ENCODE measurements at regions not wholly inside any gene's neighbourhood (a gene's known extent, or its start where the extent isn't known, plus 50 kb on each side); places are given as distances from the start of the nearest gene placed in this dataset.

DNA sequence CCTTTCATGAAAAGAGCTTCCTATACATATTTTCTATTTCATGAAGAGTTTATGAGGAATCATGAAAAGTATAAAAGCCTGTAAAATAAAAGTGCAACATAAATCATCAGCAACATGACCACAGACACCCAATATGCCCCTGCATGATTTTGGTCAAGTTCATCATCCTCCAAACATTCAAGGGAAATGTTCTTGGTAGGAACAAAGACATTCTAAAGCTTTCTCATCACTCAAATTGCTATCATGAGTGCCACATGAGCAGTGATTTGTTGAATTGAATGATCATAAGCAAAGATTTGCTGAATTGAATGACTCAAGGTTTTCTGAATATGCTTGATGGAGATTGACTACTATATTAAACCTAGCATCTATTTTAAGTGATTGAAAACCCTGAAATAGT lies 172.2 kb downstream of the MBD2 start:
- dilution Hi-C loops (cut with HindIII; ENCODE audit: low sequenced_read_pairs, unreplicated experiment), result no loop called here
- Histone ChIP-seq H4K20me1 (ENCODE audit: insufficient read depth, low read length) (no peaks in the 10 kb centered on the region), H2AFZ (replicated peaks; ENCODE audit: low read length, poor library complexity) (no peak overlapping the region), H3K23ac (ENCODE audit: low read depth, low read length) (no peak overlapping the region), H3K36me3 (ENCODE audit: control insufficient read depth, insufficient read depth, low read length) (no peaks in the 10 kb centered on the region), H2BK5ac (ENCODE audit: low read depth, low read length, poor library complexity, severe bottlenecking) (no peak overlapping the region), H3K4me1 (ENCODE audit: control insufficient read depth, insufficient read depth, low read length) (no peaks in the 10 kb centered on the region), H3K4me3 (ENCODE audit: insufficient read depth, low read depth, low read length) (no peak overlapping the region), H2AK9ac (replicated peaks; ENCODE audit: low read depth, low read length, poor library complexity) (no peak overlapping the region), H3K27me3 (ENCODE audit: control insufficient read depth, insufficient read depth, low read length) (no peaks in the 10 kb centered on the region), H3K9ac (ENCODE audit: low read depth, low read length) (no peak overlapping the region), H3K56ac (ENCODE audit: extremely low read depth, insufficient read depth, low read length) (no peak overlapping the region), H3K14ac (replicated peaks; ENCODE audit: low read depth, low read length) (no peak overlapping the region), H4K91ac (ENCODE audit: insufficient read depth, low read depth, low read length) (no peak overlapping the region), H3K27ac (ENCODE audit: insufficient read depth, low read length) (no peak overlapping the region), H3K9me3 (ENCODE audit: control insufficient read depth, insufficient read depth, low read length) (0 out of 2 replicates have a peak, but pooled peaks cover 2% of the 10 kb centered on the region), H3K9me1 (ENCODE audit: insufficient read depth, low read length) (no peaks in the 10 kb centered on the region), H4K5ac (ENCODE audit: low read depth, low read length) (no peak overlapping the region), H3K79me1 (ENCODE audit: low read depth in 1 of 2, low read length in 2 of 2) (no peaks in the 10 kb centered on the region), H2AK5ac (ENCODE audit: low read depth, low read length) (no peak overlapping the region), H2BK20ac (ENCODE audit: low read depth, low read length) (no peak overlapping the region), H3K4ac (ENCODE audit: low read depth, low read length) (no peak overlapping the region), H3K4me2 (ENCODE audit: low read depth, low read length) (no peak overlapping the region), H4K8ac (ENCODE audit: low read depth in 2 of 2, low read length in 2 of 2) (no peak overlapping the region), H2BK15ac (ENCODE audit: low read depth, low read length) (no peak overlapping the region), H2BK120ac (ENCODE audit: low read depth, low read length) (no peak overlapping the region), H3K18ac (ENCODE audit: low read depth, low read length) (no peak overlapping the region)
- in situ Hi-C loops (cut with MboI; ENCODE audit: low sequenced_read_pairs), result no loop called here
- ChIA-PET CTCF (interaction anchor here (0.6 kb wide), 1 partner anchor 12 kb away, joined by 9 read pairs; no protein-coding TSS in a partner anchor), POLR2A (ENCODE audit: unreplicated experiment) (no interaction called here)
- ATAC-seq (ENCODE audit: low read depth), result no peak
- DNase-seq, result no peak
- TF ChIP-seq, protein P1, sequence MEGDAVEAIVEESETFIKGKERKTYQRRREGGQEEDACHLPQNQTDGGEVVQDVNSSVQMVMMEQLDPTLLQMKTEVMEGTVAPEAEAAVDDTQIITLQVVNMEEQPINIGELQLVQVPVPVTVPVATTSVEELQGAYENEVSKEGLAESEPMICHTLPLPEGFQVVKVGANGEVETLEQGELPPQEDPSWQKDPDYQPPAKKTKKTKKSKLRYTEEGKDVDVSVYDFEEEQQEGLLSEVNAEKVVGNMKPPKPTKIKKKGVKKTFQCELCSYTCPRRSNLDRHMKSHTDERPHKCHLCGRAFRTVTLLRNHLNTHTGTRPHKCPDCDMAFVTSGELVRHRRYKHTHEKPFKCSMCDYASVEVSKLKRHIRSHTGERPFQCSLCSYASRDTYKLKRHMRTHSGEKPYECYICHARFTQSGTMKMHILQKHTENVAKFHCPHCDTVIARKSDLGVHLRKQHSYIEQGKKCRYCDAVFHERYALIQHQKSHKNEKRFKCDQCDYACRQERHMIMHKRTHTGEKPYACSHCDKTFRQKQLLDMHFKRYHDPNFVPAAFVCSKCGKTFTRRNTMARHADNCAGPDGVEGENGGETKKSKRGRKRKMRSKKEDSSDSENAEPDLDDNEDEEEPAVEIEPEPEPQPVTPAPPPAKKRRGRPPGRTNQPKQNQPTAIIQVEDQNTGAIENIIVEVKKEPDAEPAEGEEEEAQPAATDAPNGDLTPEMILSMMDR (conservative IDR thresholded peaks at IDR 0.05; ENCODE audit: low read depth, low read length), result no peak
- no peak for TF ChIP-seq RCOR1 (IDR thresholded peaks at IDR 0.05; ENCODE audit: insufficient replicate concordance, low read length)
- no peak for TF ChIP-seq USF2 (IDR thresholded peaks at IDR 0.05; ENCODE audit: low read depth, low read length)
- no peak for TF ChIP-seq MAFK (IDR thresholded peaks at IDR 0.05; ENCODE audit: low read depth, low read length)
- TF ChIP-seq NFE2L2 (IDR thresholded peaks at IDR 0.05; ENCODE audit: low read depth, low read length), result no peak
- no peak for TF ChIP-seq POLR2A (IDR thresholded peaks at IDR 0.05; ENCODE audit: low read depth, low read length)
- no peak for TF ChIP-seq BHLHE40 (IDR thresholded peaks at IDR 0.05; ENCODE audit: low read depth, low read length)
- no peak for TF ChIP-seq SMC3 (IDR thresholded peaks at IDR 0.05; ENCODE audit: low read depth, low read length)
- TF ChIP-seq RAD21 (IDR thresholded peaks at IDR 0.05; ENCODE audit: low read length), result no peak
- no peak for TF ChIP-seq FOS (IDR thresholded peaks at IDR 0.05; ENCODE audit: low read depth, low read length)
- TF ChIP-seq MAZ (IDR thresholded peaks at IDR 0.05; ENCODE audit: borderline replicate concordance, low read depth, low read length), result no peak
- no TSS peak for BruUV-seq (replicated peaks)
- intact Hi-C loops (cut with micrococcal nuclease), result no loop called here

Measured in IMR-90 (cell line).